NCI-H1694 treated with DMSO at 0.1 percent for 48 hours (cell line): ENCODE measurements at regions not wholly inside any gene's neighbourhood (a gene's known extent, or its start where the extent isn't known, plus 50 kb on each side); places are given as distances from the start of the nearest gene placed in this dataset.
A peak's percentile ranks its signal among the peaks of the same experiment; 100 is the strongest.

Experiments used
- DNase-seq: peaks from one replicate; lab custom pipeline; 2025; lab: John Stamatoyannopoulos, UW

GRCh38 chr4:162640152-162640551, 476.4 kb upstream of the FSTL5 start:
- no peak for DNase-seq

GRCh38 chr4:162634390-162634789, 470.6 kb upstream of the FSTL5 start:
- DNase-seq = no peak

DNA sequence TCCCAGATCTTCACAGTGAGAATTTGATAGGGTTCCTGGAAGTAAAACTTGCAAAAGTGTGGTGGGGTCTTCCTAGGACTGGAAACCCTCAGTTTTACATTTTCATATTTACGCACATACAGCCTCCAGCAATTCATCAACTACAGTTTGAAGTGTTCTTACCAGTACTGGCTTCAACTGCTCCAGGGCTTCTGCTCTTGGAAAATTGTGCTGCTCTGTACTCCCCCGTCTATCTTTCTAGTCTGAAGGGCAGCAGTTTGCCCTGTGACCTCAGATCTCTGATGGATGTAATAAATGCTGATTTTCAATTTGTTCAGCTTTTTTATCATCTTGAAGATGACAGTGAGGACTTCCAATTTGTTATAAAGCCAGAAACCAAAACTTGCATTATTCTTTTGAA, 458.9 kb upstream of the FSTL5 start:
- no peak for DNase-seq

GRCh38 chr4:162610116-162610515, 446.3 kb upstream of the FSTL5 start:
- DNase-seq = no peak

GRCh38 chr4:162586266-162586665, 422.5 kb upstream of the FSTL5 start:
- DNase-seq = no peak

- DNase-seq = no peak
Observed at GRCh38 chr4:162582180-162582579, 418.4 kb upstream of the FSTL5 start.

GRCh38 chr4:162565730-162566129, 401.9 kb upstream of the FSTL5 start:
- DNase-seq = no peak

DNA sequence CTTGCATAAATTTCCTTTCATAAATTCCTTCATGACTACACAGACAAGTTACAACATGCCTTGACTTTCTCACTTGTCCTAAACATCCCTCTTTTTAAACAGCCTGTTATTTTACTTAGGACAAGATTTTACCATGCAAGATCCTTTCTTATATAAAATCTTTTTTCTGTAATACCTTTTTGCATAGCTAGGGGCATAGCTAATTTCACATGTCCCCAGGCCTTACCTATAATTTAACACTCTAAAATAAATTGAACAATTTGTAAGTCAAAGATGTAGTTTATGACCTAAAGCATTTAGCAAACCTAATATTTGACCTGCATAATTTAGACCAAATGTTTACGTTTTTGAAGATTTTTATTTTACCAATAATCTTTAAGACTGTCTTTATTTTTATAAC, 396.3 kb upstream of the FSTL5 start:
- DNase-seq = no peak

- no peak for DNase-seq
Observed at GRCh38 chr4:162557516-162558106, 393.8 kb upstream of the FSTL5 start.

- no peak for DNase-seq
Observed at GRCh38 chr4:162535121-162535520, 371.3 kb upstream of the FSTL5 start.

- DNase-seq = no peak
Observed at GRCh38 chr4:162523171-162523570, 359.4 kb upstream of the FSTL5 start.

DNA sequence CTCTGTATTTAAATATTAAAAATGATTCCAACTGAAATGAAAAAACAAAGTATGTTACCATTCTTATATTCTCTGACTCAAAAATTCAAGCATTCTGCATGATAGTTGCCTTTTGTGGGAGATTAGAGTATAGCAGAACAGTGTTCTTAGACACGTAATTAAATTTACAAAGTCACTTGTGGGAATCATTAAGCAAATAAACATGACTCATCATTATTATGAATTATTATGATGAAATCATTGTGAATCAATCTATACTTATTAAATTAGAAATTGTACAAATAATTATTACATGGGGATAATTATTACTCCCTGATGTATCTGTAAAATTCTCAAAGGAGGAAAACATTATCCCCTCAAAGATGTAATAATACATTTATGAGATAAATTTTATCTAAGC, 358.9 kb upstream of the FSTL5 start:
- no peak for DNase-seq

GRCh38 chr4:162510937-162511336, 347.1 kb upstream of the FSTL5 start:
- DNase-seq = no peak

GRCh38 chr4:162510115-162510514, 346.3 kb upstream of the FSTL5 start:
- DNase-seq = no peak

DNA sequence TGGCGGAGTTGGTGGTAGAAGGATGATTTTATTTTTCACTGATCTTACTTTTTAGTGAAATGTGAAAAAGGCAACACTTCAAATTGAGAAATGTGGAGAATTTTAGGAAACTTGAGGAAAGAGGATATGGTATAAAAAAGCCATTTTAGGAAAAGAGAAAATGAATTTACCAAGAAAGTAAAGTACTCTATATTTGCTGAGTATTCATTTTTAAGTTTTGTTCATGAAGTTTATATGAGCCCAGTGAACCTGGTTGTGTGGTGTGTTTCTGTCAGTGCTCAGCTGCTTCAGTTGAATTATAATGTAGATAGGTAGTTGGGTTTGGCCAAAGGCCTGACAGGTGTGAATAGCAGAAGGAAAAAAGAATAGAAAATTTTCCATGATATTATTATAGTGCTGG, 345.5 kb upstream of the FSTL5 start:
- no peak for DNase-seq

DNA sequence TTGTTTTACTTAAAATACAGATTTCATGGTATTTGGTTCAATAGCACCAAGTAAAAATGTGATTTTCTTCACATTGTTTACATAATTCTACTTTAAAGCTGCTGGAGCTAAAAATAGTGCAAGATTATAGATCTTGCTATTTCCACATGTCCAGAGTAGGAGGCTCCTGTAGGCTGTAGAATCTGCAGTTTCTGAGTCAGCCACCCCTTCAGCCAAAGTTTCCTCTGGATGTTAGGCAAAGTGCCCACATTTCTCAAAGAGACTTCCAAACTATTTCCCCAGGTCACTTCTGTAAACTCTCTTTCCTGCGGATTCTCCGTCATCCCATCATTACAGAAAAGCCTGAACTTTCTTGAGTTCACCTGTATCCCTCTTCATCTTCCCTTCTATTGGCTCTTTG, 342.5 kb upstream of the FSTL5 start:
- no peak for DNase-seq

- no peak for DNase-seq
Observed at GRCh38 chr4:162503868-162504267, 340.1 kb upstream of the FSTL5 start.

DNA sequence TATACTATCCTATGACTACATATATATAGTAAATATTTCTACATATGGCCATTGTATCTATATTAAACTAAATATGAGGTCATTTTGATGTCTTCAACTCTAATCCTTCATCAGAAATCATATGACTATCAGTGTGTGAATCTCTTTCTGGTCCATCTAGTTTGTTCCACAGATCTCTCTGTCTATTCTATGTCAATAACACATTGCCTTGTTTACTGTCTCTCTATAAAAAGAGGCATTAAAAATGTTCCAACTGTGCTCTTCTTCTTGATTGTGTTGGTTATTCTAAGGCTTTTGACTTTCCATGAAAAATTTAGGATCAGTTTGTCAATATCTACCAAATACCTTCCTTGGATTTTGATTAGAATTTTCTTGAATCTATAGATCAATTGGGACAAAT, 338.3 kb upstream of the FSTL5 start:
- no peak for DNase-seq

GRCh38 chr4:162499478-162499877, 335.7 kb upstream of the FSTL5 start:
- DNase-seq = no peak

DNA sequence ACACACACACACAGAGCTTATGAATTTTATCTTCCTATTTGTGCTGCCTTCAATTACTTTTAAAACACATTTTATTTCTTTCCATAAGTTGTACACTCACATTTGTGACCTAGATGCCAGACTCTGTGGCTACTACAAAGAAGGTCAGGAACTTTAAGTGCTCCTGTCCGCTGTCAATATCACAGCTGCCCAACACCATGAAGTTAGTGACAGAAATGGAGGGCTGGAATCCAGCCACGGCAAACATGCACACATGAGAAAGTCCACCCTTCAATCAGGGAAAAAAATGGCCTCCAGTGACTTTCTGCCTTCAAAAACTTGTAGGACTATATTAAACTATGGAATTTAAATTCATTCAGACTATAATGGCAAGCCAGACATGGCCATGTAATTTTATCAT, 334.4 kb upstream of the FSTL5 start:
- no peak for DNase-seq

GRCh38 chr4:162497564-162498167, 333.9 kb upstream of the FSTL5 start:
- DNase-seq = peak; percentile 23

GRCh38 chr4:162494935-162495334, 331.1 kb upstream of the FSTL5 start:
- DNase-seq = no peak

DNA sequence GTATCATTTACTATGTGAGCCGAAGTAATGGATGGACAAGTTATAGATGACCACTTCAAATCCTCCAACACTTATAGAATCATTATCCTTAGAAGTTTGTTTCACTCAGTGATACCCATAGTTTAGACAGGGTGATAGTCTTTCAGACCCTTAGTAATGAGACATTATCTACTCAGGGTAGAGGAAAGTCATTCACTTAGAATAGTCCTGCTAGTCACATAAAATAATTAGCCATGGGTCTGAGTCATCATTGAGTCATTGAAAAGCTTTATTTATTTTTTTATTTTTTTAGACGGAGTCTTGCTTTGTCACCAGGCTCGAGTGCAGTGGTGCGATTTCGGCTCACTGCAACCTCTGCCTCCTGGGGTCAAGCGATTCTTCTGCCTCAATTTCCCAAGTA, 321.7 kb upstream of the FSTL5 start:
- DNase-seq = no peak

- no peak for DNase-seq
Observed at GRCh38 chr4:162475246-162475645, 311.4 kb upstream of the FSTL5 start.
